ENCODE measurements at regions not wholly inside any gene's neighbourhood (a gene's known extent, or its start where the extent isn't known, plus 50 kb on each side); places are given as distances from the start of the nearest gene placed in this dataset.

- no peaks in the 10 kb centered on the region for H3K4me1 ChIP-seq
- DNase-seq = no peak
- no peaks in the 10 kb centered on the region for H3K36me3 ChIP-seq
- no peaks in the 10 kb centered on the region for H3K27me3 ChIP-seq
- no peaks in the 10 kb centered on the region for H3K9me3 ChIP-seq
- no peak overlapping the region for H3K27ac ChIP-seq
- no peak overlapping the region for H3K4me3 ChIP-seq
- TF ChIP-seq CTCF (IDR thresholded peaks at IDR 0.05) (no peak), POLR2A (IDR thresholded peaks at IDR 0.05) (no peak)
Observed at GRCh38 chr15:98178861-98179260, 218.4 kb downstream of the ARRDC4 start.

GRCh38 chr15:98187549-98187948 is 227.0 kb downstream of the ARRDC4 start:
- H3K27me3 ChIP-seq = no peaks in the 10 kb centered on the region
- no peak overlapping the region for H3K27ac ChIP-seq
- H3K36me3 ChIP-seq = no peaks in the 10 kb centered on the region
- no peak for TF ChIP-seq POLR2A (IDR thresholded peaks at IDR 0.05)
- no peak for TF ChIP-seq CTCF (IDR thresholded peaks at IDR 0.05)
- no peaks in the 10 kb centered on the region for H3K9me3 ChIP-seq
- DNase-seq = no peak
- no peak overlapping the region for H3K4me3 ChIP-seq
- no peaks in the 10 kb centered on the region for H3K4me1 ChIP-seq

- TF ChIP-seq CTCF (IDR thresholded peaks at IDR 0.05) (no peak), POLR2A (IDR thresholded peaks at IDR 0.05) (no peak)
- DNase-seq = no peak
- no peaks in the 10 kb centered on the region for H3K36me3 ChIP-seq
- H3K27ac ChIP-seq = no peak overlapping the region
- H3K27me3 ChIP-seq = no peaks in the 10 kb centered on the region
- no peaks in the 10 kb centered on the region for H3K9me3 ChIP-seq
- no peaks in the 10 kb centered on the region for H3K4me1 ChIP-seq
- no peak overlapping the region for H3K4me3 ChIP-seq
Observed at GRCh38 chr15:98190914-98191313, 230.4 kb downstream of the ARRDC4 start.

GRCh38 chr15:98195796-98196195 is 235.3 kb downstream of the ARRDC4 start:
- TF ChIP-seq POLR2A (IDR thresholded peaks at IDR 0.05) (no peak), CTCF (IDR thresholded peaks at IDR 0.05) (no peak)
- no peaks in the 10 kb centered on the region for H3K4me1 ChIP-seq
- H3K9me3 ChIP-seq = no peaks in the 10 kb centered on the region
- no peaks in the 10 kb centered on the region for H3K27me3 ChIP-seq
- no peaks in the 10 kb centered on the region for H3K36me3 ChIP-seq
- H3K27ac ChIP-seq = no peak overlapping the region
- DNase-seq = no peak
- no peak overlapping the region for H3K4me3 ChIP-seq

- H3K36me3 ChIP-seq = no peaks in the 10 kb centered on the region
- no peaks in the 10 kb centered on the region for H3K4me1 ChIP-seq
- no peak for DNase-seq
- TF ChIP-seq CTCF (IDR thresholded peaks at IDR 0.05) (no peak), POLR2A (IDR thresholded peaks at IDR 0.05) (no peak)
- no peaks in the 10 kb centered on the region for H3K27me3 ChIP-seq
- H3K27ac ChIP-seq = no peak overlapping the region
- H3K4me3 ChIP-seq = no peak overlapping the region
- H3K9me3 ChIP-seq = no peaks in the 10 kb centered on the region
Observed at GRCh38 chr15:98196371-98196770, 235.9 kb downstream of the ARRDC4 start.

- H3K4me3 ChIP-seq = no peak overlapping the region
- H3K27ac ChIP-seq = no peak overlapping the region
- H3K4me1 ChIP-seq = no peaks in the 10 kb centered on the region
- no peaks in the 10 kb centered on the region for H3K36me3 ChIP-seq
- TF ChIP-seq CTCF (IDR thresholded peaks at IDR 0.05) (no peak), POLR2A (IDR thresholded peaks at IDR 0.05) (no peak)
- no peaks in the 10 kb centered on the region for H3K9me3 ChIP-seq
- no peak for DNase-seq
- H3K27me3 ChIP-seq = no peaks in the 10 kb centered on the region
Observed at GRCh38 chr15:98202256-98202655, 241.8 kb downstream of the ARRDC4 start.
